Tibial nerve (tissue), 3 donors: ENCODE measurements at regions not wholly inside any gene's neighbourhood (a gene's known extent, or its start where the extent isn't known, plus 50 kb on each side); places are given as distances from the start of the nearest gene placed in this dataset.

ENCODE experiments used
- CTCF ChIP-seq, 5 experiments: fragments of 200-600 bp in 3 of 5; fragments of 450-650 bp in 2 of 5; sonication (generic) in 3 of 5; IDR thresholded peaks; one replicate each; pipeline ENCODE4 v1.5.1; 2016 to 2019; ENCODE audit warnings: antibody characterized with exemption in 5 of 5, mild to moderate bottlenecking in 3 of 5, moderate library complexity in 2 of 5
- POLR2A ChIP-seq, 2 donors: fragments of 450-650 bp; IDR thresholded peaks; one replicate each; pipeline ENCODE4 v1.6.1; 2017; ENCODE audit warnings: antibody characterized with exemption in 2 of 2, mild to moderate bottlenecking in 2 of 2, moderate library complexity in 2 of 2

- TF ChIP-seq CTCF (IDR thresholded peaks at IDR 0.05) (no peak), POLR2A (IDR thresholded peaks at IDR 0.05) (no peak)
These were observed 129.3 kb upstream of the FAT1 start for GRCh38 chr4:186852964-186853391.
